Upper lobe of left lung (tissue), 4 donors: ENCODE measurements at regions not wholly inside any gene's neighbourhood (a gene's known extent, or its start where the extent isn't known, plus 50 kb on each side); places are given as distances from the start of the nearest gene placed in this dataset.

Experiments used
- CTCF ChIP-seq, 6 experiments: fragments of 450-650 bp in 4 of 6; fragments of 200-600 bp in 2 of 6; sonication (generic) in 2 of 6; IDR thresholded peaks; one replicate each; pipeline ENCODE4 v1.5.1; 2016 to 2019; ENCODE audit warnings: antibody characterized with exemption in 6 of 6
- EP300 ChIP-seq, 4 donors: sonication (generic); formaldehyde crosslinking; IDR thresholded peaks; one replicate each; pipeline ENCODE4 v1.5.1; 2017; ENCODE audit warnings: antibody characterized with exemption in 4 of 4, control low read depth in 2 of 4
- POLR2A ChIP-seq, 4 donors: fragments of 450-650 bp; IDR thresholded peaks; one replicate each; pipeline ENCODE4 v1.5.1; 2016 to 2017; ENCODE audit warnings: antibody characterized with exemption in 4 of 4, mild to moderate bottlenecking in 2 of 4
- POLR2AphosphoS5 ChIP-seq, 2 donors: sonication (generic); formaldehyde crosslinking; IDR thresholded peaks; one replicate each; pipeline ENCODE4 v1.5.1; 2017; ENCODE audit warnings: antibody characterized with exemption in 2 of 2

GRCh38 chr22:48719978-48720661 is 1107.6 kb downstream of the BRD1 start:
- TF ChIP-seq POLR2AphosphoS5 (IDR thresholded peaks at IDR 0.05) (no peak), CTCF (IDR thresholded peaks at IDR 0.05) (no peak), POLR2A (IDR thresholded peaks at IDR 0.05) (no peak), EP300 (IDR thresholded peaks at IDR 0.05) (no peak)
